WTC11 (cell line): ENCODE measurements at regions not wholly inside any gene's neighbourhood (a gene's known extent, or its start where the extent isn't known, plus 50 kb on each side); places are given as distances from the start of the nearest gene placed in this dataset.

Source experiments
- ATAC-seq: fragments of 200-7000 bp; cut with Tn5 transposase; 2 replicates; pipeline ENCODE4 v1.10.0; 2021; ENCODE audit warnings: mild to moderate bottlenecking, moderate library complexity
- CTCF ChIA-PET: fragments of 300-600 bp; sonication (Branson Sonifier 250); formaldehyde crosslinking; loops from one replicate; lab custom pipeline; 2021; ENCODE audit warnings: antibody characterized with exemption; lab: Charles Lee
- POLR2A ChIA-PET: fragments of 350-600 bp; sonication (Branson Sonifier 250); formaldehyde crosslinking; loops from one replicate; lab custom pipeline; 2021; ENCODE audit warnings: antibody characterized with exemption; lab: Charles Lee
- DNase-seq: peaks from one replicate; pipeline ENCODE4 v3.0.0; 2021; ENCODE audit warnings: low spot score
- H3K27ac Mint-ChIP-seq: 2 replicates; pipeline ENCODE4 v1.8.0; 2021; ENCODE audit warnings: mixed read lengths
- H3K27me3 Mint-ChIP-seq: 2 replicates; pipeline ENCODE4 v1.8.0; 2021; ENCODE audit warnings: low read depth, mild to moderate bottlenecking, moderate library complexity, mixed read lengths
- H3K36me3 Mint-ChIP-seq: 2 replicates; pipeline ENCODE4 v1.8.0; 2021; ENCODE audit warnings: mixed read lengths
- H3K4me1 Mint-ChIP-seq: 2 replicates; pipeline ENCODE4 v1.8.0; 2022; ENCODE audit warnings: mixed read lengths
- H3K4me3 Mint-ChIP-seq: 2 replicates; pipeline ENCODE4 v1.8.0; 2021; ENCODE audit warnings: mild to moderate bottlenecking, moderate library complexity, mixed read lengths
- H3K9me3 Mint-ChIP-seq: 2 replicates; pipeline ENCODE4 v1.8.0; 2021; ENCODE audit warnings: mixed read lengths
- AFF4 ChIP-seq: sonication (generic); formaldehyde crosslinking; IDR thresholded peaks from 2 replicates; pipeline ENCODE4 v1.8.1; 2023; ENCODE audit warnings: mild to moderate bottlenecking, missing genetic modification reagents, borderline replicate concordance
- CDX4 ChIP-seq: fragments of 250-450 bp; sonication (Bioruptor Pico); IDR thresholded peaks from 2 replicates; pipeline ENCODE4 v1.9.0; 2021; ENCODE audit warnings: moderate library complexity, mild to moderate bottlenecking, inconsistent platforms, borderline replicate concordance
- CREM ChIP-seq: sonication (generic); formaldehyde crosslinking; IDR thresholded peaks from 2 replicates; pipeline ENCODE4 v1.8.1; 2022; ENCODE audit warnings: mild to moderate bottlenecking, missing genetic modification reagents, moderate library complexity
- CTCF ChIP-seq: fragments of 200-600 bp; IDR thresholded peaks from 2 replicates; pipeline ENCODE4 v1.8.0; 2022; ENCODE audit warnings: antibody characterized with exemption
- E2F1 ChIP-seq: sonication (generic); formaldehyde crosslinking; IDR thresholded peaks from 2 replicates; pipeline ENCODE4 v1.8.0; 2022; ENCODE audit warnings: mild to moderate bottlenecking, missing genetic modification reagents
- EMX1 ChIP-seq: fragments of 250-450 bp; sonication (Bioruptor Pico); IDR thresholded peaks from 2 replicates; pipeline ENCODE4 v1.8.0; 2021; ENCODE audit warnings: mild to moderate bottlenecking
- ESRRA ChIP-seq: sonication (generic); formaldehyde crosslinking; IDR thresholded peaks from 2 replicates; pipeline ENCODE4 v1.8.1; 2022; ENCODE audit warnings: mild to moderate bottlenecking, missing genetic modification reagents, borderline replicate concordance
- FOXK1 ChIP-seq: sonication (generic); formaldehyde crosslinking; IDR thresholded peaks from 2 replicates; pipeline ENCODE4 v1.8.0; 2022; ENCODE audit warnings: mild to moderate bottlenecking, moderate library complexity, missing genetic modification reagents
- FOXP4 ChIP-seq: sonication (generic); formaldehyde crosslinking; IDR thresholded peaks from 2 replicates; pipeline ENCODE4 v1.8.0; 2022; ENCODE audit warnings: mild to moderate bottlenecking, missing genetic modification reagents
- MLX ChIP-seq: sonication (generic); formaldehyde crosslinking; IDR thresholded peaks from 2 replicates; pipeline ENCODE4 v1.8.1; 2023; ENCODE audit warnings: mild to moderate bottlenecking, missing genetic modification reagents, moderate library complexity
- MXD4 ChIP-seq: fragments of 250-450 bp; sonication (Bioruptor Pico); IDR thresholded peaks from 2 replicates; pipeline ENCODE4 v1.8.0; 2021; ENCODE audit warnings: mild to moderate bottlenecking, moderate library complexity, borderline replicate concordance
- NFE2L1 ChIP-seq: sonication (generic); formaldehyde crosslinking; IDR thresholded peaks from 2 replicates; pipeline ENCODE4 v1.8.1; 2023; ENCODE audit warnings: missing genetic modification reagents
- NR3C1 ChIP-seq: sonication (generic); formaldehyde crosslinking; conservative IDR thresholded peaks from 2 replicates; pipeline ENCODE4 v1.8.1; 2023; ENCODE audit warnings: low read depth, mild to moderate bottlenecking, missing genetic modification reagents
- PRDM15 ChIP-seq: sonication (generic); formaldehyde crosslinking; IDR thresholded peaks from 2 replicates; pipeline ENCODE4 v1.8.0; 2022; ENCODE audit warnings: missing genetic modification reagents
- PREB ChIP-seq: sonication (generic); formaldehyde crosslinking; IDR thresholded peaks from 2 replicates; pipeline ENCODE4 v1.8.1; 2022; ENCODE audit warnings: mild to moderate bottlenecking, missing genetic modification reagents, moderate library complexity, borderline replicate concordance
- TEAD1 ChIP-seq: sonication (generic); formaldehyde crosslinking; IDR thresholded peaks from 2 replicates; pipeline ENCODE4 v1.8.0; 2022; ENCODE audit warnings: mild to moderate bottlenecking, missing genetic modification reagents
- ZBTB21 ChIP-seq: sonication (generic); formaldehyde crosslinking; IDR thresholded peaks from 2 replicates; pipeline ENCODE4 v1.8.1; 2023; ENCODE audit warnings: mild to moderate bottlenecking, missing genetic modification reagents, borderline replicate concordance
- ZSCAN18 ChIP-seq: fragments of 250-450 bp; sonication (Bioruptor Pico); IDR thresholded peaks from 2 replicates; pipeline ENCODE4 v2.1.2; 2022; ENCODE audit warnings: mild to moderate bottlenecking, moderate library complexity

- Mint-ChIP-seq H3K4me3 (no peak overlapping the region), H3K36me3 (no peaks in the 10 kb centered on the region), H3K4me1 (peaks cover 2% of the 10 kb centered on the region), H3K9me3 (no peaks in the 10 kb centered on the region), H3K27ac (no peak overlapping the region), H3K27me3 (no peaks in the 10 kb centered on the region)
- CTCF ChIA-PET: no interaction called here
- DNase-seq (no peak), ATAC-seq (no peak)
- POLR2A ChIA-PET: no interaction called here
- TF ChIP-seq CREM (no peak), NR3C1 (CRISPR knock-in tag) (no peak), FOXP4 (CRISPR knock-in tag) (no peak), CTCF (no peak), TEAD1 (no peak), PREB (CRISPR knock-in tag) (no peak), E2F1 (CRISPR knock-in tag) (no peak), EMX1 (CRISPR knock-in tag) (no peak), FOXK1 (CRISPR knock-in tag) (no peak), NFE2L1 (CRISPR knock-in tag) (no peak), MLX (CRISPR knock-in tag) (no peak), MXD4 (no peak), ZSCAN18 (CRISPR knock-in tag) (no peak), CDX4 (CRISPR knock-in tag) (no peak), ZBTB21 (CRISPR knock-in tag) (no peak), ESRRA (no peak), PRDM15 (no peak), AFF4 (no peak)
Observed at GRCh38 chr21:16755061-16755460, 757.8 kb upstream of the CXADR start.
